Activated B cell treated with CpG ODN at 0.5 μM for 24 hours (primary cell): ENCODE measurements at regions not wholly inside any gene's neighbourhood (a gene's known extent, or its start where the extent isn't known, plus 50 kb on each side); places are given as distances from the start of the nearest gene placed in this dataset.

Experiments used
- ATAC-seq: fragments of 200-7000 bp; cut with Tn5 transposase; one replicate; pipeline ENCODE4 v1.10.0; 2021; ENCODE audit warnings: low read depth, mild to moderate bottlenecking, moderate library complexity
- CTCF ChIA-PET: fragments of 350-600 bp; sonication (Branson Sonifier 250); formaldehyde crosslinking; loops from one replicate; lab custom pipeline; 2021; ENCODE audit warnings: antibody characterized with exemption; lab: Charles Lee
- POLR2A ChIA-PET: fragments of 350-600 bp; sonication (Branson Sonifier 250); formaldehyde crosslinking; loops from one replicate; lab custom pipeline; 2021; ENCODE audit warnings: antibody characterized with exemption; lab: Charles Lee
- DNase-seq: peaks from one replicate; pipeline ENCODE4 v3.0.0; 2022
- H3K27ac Mint-ChIP-seq: one replicate; pipeline ENCODE4 v1.8.0; 2020; ENCODE audit warnings: mixed read lengths
- H3K27me3 Mint-ChIP-seq: one replicate; pipeline ENCODE4 v1.8.0; 2021; ENCODE audit warnings: mixed read lengths
- H3K36me3 Mint-ChIP-seq: one replicate; pipeline ENCODE4 v1.8.0; 2021; ENCODE audit warnings: low read depth, mixed read lengths
- H3K4me1 Mint-ChIP-seq: one replicate; pipeline ENCODE4 v1.8.0; 2021; ENCODE audit warnings: mixed read lengths
- H3K4me3 Mint-ChIP-seq: one replicate; pipeline ENCODE4 v1.8.0; 2020; ENCODE audit warnings: mild to moderate bottlenecking, mixed read lengths
- H3K9me3 Mint-ChIP-seq: one replicate; pipeline ENCODE4 v1.8.0; 2020; ENCODE audit warnings: mixed read lengths
- CTCF ChIP-seq: fragments of 200-600 bp; IDR thresholded peaks from one replicate; pipeline ENCODE4 v1.8.0; 2022; ENCODE audit warnings: antibody characterized with exemption, mild to moderate bottlenecking
- intact Hi-C: fragments of 100-400 bp; cut with micrococcal nuclease; formaldehyde crosslinking; loops from one replicate; pipeline ENCODE4 v1.15.1; 2024

GRCh38 chr13:58869566-58869965 lies 1238.0 kb downstream of the PCDH17 start:
- intact Hi-C loops, result no loop called here
- TF ChIP-seq CTCF, result no peak
- ChIA-PET POLR2A (no interaction called here), CTCF (no interaction called here)
- H3K36me3 Mint-ChIP-seq, result no peaks in the 10 kb centered on the region
- H3K27me3 Mint-ChIP-seq, result no peaks in the 10 kb centered on the region
- peaks cover 8% of the 10 kb centered on the region for H3K9me3 Mint-ChIP-seq
- H3K4me3 Mint-ChIP-seq, result no peak overlapping the region
- H3K4me1 Mint-ChIP-seq, result no peaks in the 10 kb centered on the region
- ATAC-seq, result no peak
- H3K27ac Mint-ChIP-seq, result no peak overlapping the region
- no peak for DNase-seq

- TF ChIP-seq CTCF, result no peak
- ATAC-seq, result no peak
- Mint-ChIP-seq H3K9me3 (peaks cover 2% of the 10 kb centered on the region), H3K27ac (no peak overlapping the region), H3K4me1 (no peaks in the 10 kb centered on the region), H3K27me3 (no peaks in the 10 kb centered on the region), H3K36me3 (no peaks in the 10 kb centered on the region), H3K4me3 (no peak overlapping the region)
- CTCF ChIA-PET, result no interaction called here
- intact Hi-C loops, result no loop called here
- POLR2A ChIA-PET, result no interaction called here
- no peak for DNase-seq
Measured at GRCh38 chr13:58876473-58876872, 1244.9 kb downstream of the PCDH17 start.

GRCh38 chr13:58879114-58879513 lies 1247.6 kb downstream of the PCDH17 start:
- CTCF ChIA-PET, result no interaction called here

GRCh38 chr13:58882516-58882915 lies 1251.0 kb downstream of the PCDH17 start:
- no peaks in the 10 kb centered on the region for H3K4me1 Mint-ChIP-seq
- no peaks in the 10 kb centered on the region for H3K36me3 Mint-ChIP-seq
- CTCF ChIA-PET, result no interaction called here
- no peak for TF ChIP-seq CTCF
- POLR2A ChIA-PET, result no interaction called here
- no peaks in the 10 kb centered on the region for H3K9me3 Mint-ChIP-seq
- H3K4me3 Mint-ChIP-seq, result no peak overlapping the region
- intact Hi-C loops, result no loop called here
- no peak overlapping the region for H3K27ac Mint-ChIP-seq
- no peak for DNase-seq
- H3K27me3 Mint-ChIP-seq, result no peaks in the 10 kb centered on the region
- ATAC-seq, result no peak

More at GRCh38 chr13:58879114-58879513, 1247.6 kb downstream of the PCDH17 start:
- no peak overlapping the region for H3K27ac Mint-ChIP-seq
- no peak for TF ChIP-seq CTCF
- no peak overlapping the region for H3K4me3 Mint-ChIP-seq
- DNase-seq, result no peak
- no peaks in the 10 kb centered on the region for H3K36me3 Mint-ChIP-seq
- POLR2A ChIA-PET, result no interaction called here
- H3K27me3 Mint-ChIP-seq, result no peaks in the 10 kb centered on the region
- ATAC-seq, result no peak
- peaks cover 2% of the 10 kb centered on the region for H3K9me3 Mint-ChIP-seq
- intact Hi-C loops, result no loop called here
- no peaks in the 10 kb centered on the region for H3K4me1 Mint-ChIP-seq

- H3K9me3 Mint-ChIP-seq, result no peaks in the 10 kb centered on the region
- no peak for TF ChIP-seq CTCF
- H3K36me3 Mint-ChIP-seq, result no peaks in the 10 kb centered on the region
- POLR2A ChIA-PET, result no interaction called here
- intact Hi-C loops, result no loop called here
- CTCF ChIA-PET, result no interaction called here
- H3K27me3 Mint-ChIP-seq, result no peaks in the 10 kb centered on the region
- ATAC-seq (no peak), DNase-seq (no peak)
- H3K4me1 Mint-ChIP-seq, result no peaks in the 10 kb centered on the region
- no peak overlapping the region for H3K4me3 Mint-ChIP-seq
- no peak overlapping the region for H3K27ac Mint-ChIP-seq
Measured at GRCh38 chr13:58883405-58883804, 1251.9 kb downstream of the PCDH17 start.
